IMR-90 (cell line): ENCODE measurements at regions not wholly inside any gene's neighbourhood (a gene's known extent, or its start where the extent isn't known, plus 50 kb on each side); places are given as distances from the start of the nearest gene placed in this dataset.

Experiments
- ATAC-seq: fragments of 200-7000 bp; cut with Tn5 transposase; 2 replicates; pipeline ENCODE4 v1.9.1; 2020; ENCODE audit warnings: low read depth, mild to moderate bottlenecking, moderate library complexity
- BruUV-seq: library from RNA; stranded (reverse); fragments of 400-500 nt; replicated peaks from 2 replicates; lab custom pipeline; 2021; lab: Mats Ljungman, UMichigan
- CTCF ChIA-PET: fragments of 300-600 bp; formaldehyde crosslinking; extraction: SDS; loops from one replicate; lab custom pipeline; 2021; ENCODE audit warnings: antibody characterized with exemption; lab: Yijun Ruan, JAX
- POLR2A ChIA-PET: fragments of 300-600 bp; sonication (Branson Sonifier 250); formaldehyde crosslinking; loops from one replicate; lab custom pipeline; 2022; ENCODE audit warnings: antibody characterized with exemption; ENCODE audit not compliant: unreplicated experiment; lab: Charles Lee
- DNase-seq: peaks from one replicate; pipeline ENCODE4 v3.0.0; 2013
- H2AFZ ChIP-seq: replicated peaks from 2 replicates; pipeline ENCODE3; 2013; ENCODE audit warnings: low read length, mild to moderate bottlenecking; ENCODE audit not compliant: poor library complexity
- H2AK5ac ChIP-seq: 2 replicates; pipeline ENCODE4 v1.6.1; 2013; ENCODE audit warnings: low read depth, low read length, inconsistent platforms
- H2AK9ac ChIP-seq: replicated peaks from 2 replicates; pipeline ENCODE3; 2013; ENCODE audit warnings: mild to moderate bottlenecking, low read depth, low read length, moderate library complexity; ENCODE audit not compliant: poor library complexity
- H2BK120ac ChIP-seq: 2 replicates; pipeline ENCODE4 v1.6.1; 2013; ENCODE audit warnings: low read depth, low read length, inconsistent platforms
- H2BK15ac ChIP-seq: 3 replicates; pipeline ENCODE4 v1.6.1; 2013; ENCODE audit warnings: low read depth, low read length, inconsistent platforms
- H2BK20ac ChIP-seq: 2 replicates; pipeline ENCODE4 v1.6.1; 2013; ENCODE audit warnings: low read depth, mild to moderate bottlenecking, inconsistent platforms, low read length, moderate library complexity
- H2BK5ac ChIP-seq: 2 replicates; pipeline ENCODE4 v1.6.1; 2013; ENCODE audit warnings: mild to moderate bottlenecking, low read depth, low read length, inconsistent platforms; ENCODE audit not compliant: poor library complexity, severe bottlenecking
- H3K14ac ChIP-seq: replicated peaks from 2 replicates; pipeline ENCODE4 v1.6.1; 2013; ENCODE audit warnings: low read depth, low read length, inconsistent platforms
- H3K18ac ChIP-seq: 2 replicates; pipeline ENCODE4 v1.6.1; 2013; ENCODE audit warnings: low read depth, low read length, control low read depth
- H3K23ac ChIP-seq: 2 replicates; pipeline ENCODE4 v1.6.1; 2013; ENCODE audit warnings: low read depth, low read length, inconsistent platforms
- H3K27ac ChIP-seq: 2 replicates; pipeline ENCODE4 v1.5.1; 2013; ENCODE audit warnings: mild to moderate bottlenecking, control low read depth, low read length; ENCODE audit not compliant: insufficient read depth
- H3K27me3 ChIP-seq: 2 replicates; pipeline ENCODE4 v1.6.1; 2013; ENCODE audit warnings: low read length; ENCODE audit not compliant: control insufficient read depth, insufficient read depth
- H3K36me3 ChIP-seq: 2 replicates; pipeline ENCODE4 v1.6.1; 2013; ENCODE audit warnings: low read length, mixed read lengths; ENCODE audit not compliant: control insufficient read depth, insufficient read depth
- H3K4ac ChIP-seq: 2 replicates; pipeline ENCODE4 v1.6.1; 2013; ENCODE audit warnings: low read depth, low read length, inconsistent platforms
- H3K4me1 ChIP-seq: 2 replicates; pipeline ENCODE4 v1.6.1; 2013; ENCODE audit warnings: low read length, mixed read lengths; ENCODE audit not compliant: control insufficient read depth, insufficient read depth
- H3K4me2 ChIP-seq: 2 replicates; pipeline ENCODE4 v1.6.1; 2013; ENCODE audit warnings: low read depth, mild to moderate bottlenecking, control low read depth, low read length, moderate library complexity
- H3K4me3 ChIP-seq: 2 replicates; pipeline ENCODE4 v1.5.1; 2013; ENCODE audit warnings: low read depth, mild to moderate bottlenecking, control low read depth, low read length, moderate library complexity; ENCODE audit not compliant: insufficient read depth
- H3K56ac ChIP-seq: 2 replicates; pipeline ENCODE4 v1.6.1; 2013; ENCODE audit warnings: low read length, inconsistent platforms; ENCODE audit not compliant: insufficient read depth; ENCODE audit errors: extremely low read depth
- H3K79me1 ChIP-seq, 2 experiments: 2 replicates each; pipeline ENCODE4 v1.6.1; 2013; ENCODE audit warnings: low read length in 2 of 2, inconsistent platforms in 1 of 2, low read depth in 1 of 2
- H3K9ac ChIP-seq: 2 replicates; pipeline ENCODE4 v1.6.1; 2013; ENCODE audit warnings: low read depth, low read length, control low read depth
- H3K9me1 ChIP-seq: 2 replicates; pipeline ENCODE4 v1.6.1; 2013; ENCODE audit warnings: low read length, inconsistent platforms; ENCODE audit not compliant: insufficient read depth
- H3K9me3 ChIP-seq: 2 replicates; pipeline ENCODE4 v1.6.1; 2013; ENCODE audit warnings: low read length; ENCODE audit not compliant: control insufficient read depth, insufficient read depth
- H4K20me1 ChIP-seq: 2 replicates; pipeline ENCODE4 v1.6.1; 2013; ENCODE audit warnings: low read length, inconsistent platforms; ENCODE audit not compliant: insufficient read depth
- H4K5ac ChIP-seq: 2 replicates; pipeline ENCODE4 v1.6.1; 2013; ENCODE audit warnings: mild to moderate bottlenecking, low read depth, low read length, control low read depth
- H4K8ac ChIP-seq, 2 experiments: 2 replicates each; pipeline ENCODE4 v1.6.1; 2013; ENCODE audit warnings: low read depth in 2 of 2, low read length in 2 of 2, control low read depth in 1 of 2, inconsistent platforms in 1 of 2
- H4K91ac ChIP-seq: 2 replicates; pipeline ENCODE4 v1.6.1; 2013; ENCODE audit warnings: low read depth, low read length, inconsistent platforms; ENCODE audit not compliant: insufficient read depth
- CHD1 ChIP-seq: IDR thresholded peaks from 2 replicates; pipeline ENCODE4 v1.6.1; 2012; ENCODE audit warnings: low read depth, low read length, improper control_type of control experiment
- MAZ ChIP-seq: IDR thresholded peaks from 2 replicates; pipeline ENCODE4 v1.6.1; 2012; ENCODE audit warnings: low read depth, mild to moderate bottlenecking, low read length, improper control_type of control experiment, moderate library complexity, borderline replicate concordance
- MXI1 ChIP-seq: IDR thresholded peaks from 2 replicates; pipeline ENCODE4 v1.6.1; 2012; ENCODE audit warnings: low read depth, mild to moderate bottlenecking, low read length, moderate library complexity, borderline replicate concordance
- dilution Hi-C: fragments of 300-500 bp; cut with HindIII; formaldehyde crosslinking; loops from one replicate; pipeline ENCODE4 v1.14.3; 2018; ENCODE audit warnings: low sequenced_read_pairs; ENCODE audit not compliant: unreplicated experiment
- in situ Hi-C: fragments of 300-500 bp; cut with MboI; formaldehyde crosslinking; loops from 3 replicates; pipeline ENCODE4 v1.14.3; 2019; ENCODE audit warnings: low sequenced_read_pairs, inconsistent platforms, mixed read lengths
- intact Hi-C: fragments of 100-400 bp; cut with micrococcal nuclease; formaldehyde crosslinking; loops from 2 replicates; pipeline ENCODE4 v1.10.0; 2022

DNA sequence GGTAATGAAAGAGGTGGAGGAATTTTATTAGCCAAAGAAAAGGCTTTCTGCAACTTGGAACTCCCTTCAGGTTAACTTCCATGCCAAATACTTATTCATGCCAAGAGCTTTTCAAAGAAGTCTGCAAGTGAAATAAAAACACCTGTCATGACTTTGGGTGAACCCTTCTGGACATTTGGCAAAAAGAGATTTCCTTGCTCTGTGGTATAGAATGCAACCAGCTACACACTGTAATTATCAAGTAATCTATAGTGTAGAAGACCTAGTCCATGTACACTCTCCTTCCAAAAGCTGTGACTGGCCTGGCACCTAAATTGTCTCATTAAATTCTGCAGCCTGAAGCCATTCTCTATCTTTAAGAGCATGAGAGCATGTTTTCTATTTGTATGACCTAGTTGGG lies 232.3 kb downstream of the COL12A1 start:
- CTCF ChIA-PET: no interaction called here
- no peak for ATAC-seq

More for the DNA sequence above, 232.3 kb downstream of the COL12A1 start:
- Histone ChIP-seq H2BK15ac (no peak overlapping the region), H2AK5ac (no peak overlapping the region), H2BK120ac (no peak overlapping the region), H3K4me2 (no peak overlapping the region), H4K5ac (no peak overlapping the region), H3K27me3 (no peaks in the 10 kb centered on the region), H3K9me3 (no peaks in the 10 kb centered on the region), H3K23ac (no peak overlapping the region), H3K4me3 (no peak overlapping the region), H3K79me1 (no peaks in the 10 kb centered on the region), H3K4ac (no peak overlapping the region), H3K4me1 (no peaks in the 10 kb centered on the region), H4K20me1 (no peaks in the 10 kb centered on the region), H3K9ac (no peak overlapping the region), H2AFZ (no peak overlapping the region), H3K27ac (no peak overlapping the region), H2AK9ac (no peak overlapping the region), H2BK5ac (no peak overlapping the region), H2BK20ac (no peak overlapping the region), H3K9me1 (no peaks in the 10 kb centered on the region), H3K18ac (no peak overlapping the region), H3K14ac (no peak overlapping the region), H3K36me3 (no peaks in the 10 kb centered on the region), H4K91ac (no peak overlapping the region), H4K8ac (no peak overlapping the region), H3K56ac (no peak overlapping the region)
- intact Hi-C loops (no loop called here), dilution Hi-C loops (no loop called here), in situ Hi-C loops (no loop called here)
- BruUV-seq: no TSS peak
- POLR2A ChIA-PET: no interaction called here
- TF ChIP-seq MAZ (no peak), CHD1 (no peak), MXI1 (no peak)
- no peak for DNase-seq
